ENCODE measurements at regions not wholly inside any gene's neighbourhood (a gene's known extent, or its start where the extent isn't known, plus 50 kb on each side); places are given as distances from the start of the nearest gene placed in this dataset.

DNA sequence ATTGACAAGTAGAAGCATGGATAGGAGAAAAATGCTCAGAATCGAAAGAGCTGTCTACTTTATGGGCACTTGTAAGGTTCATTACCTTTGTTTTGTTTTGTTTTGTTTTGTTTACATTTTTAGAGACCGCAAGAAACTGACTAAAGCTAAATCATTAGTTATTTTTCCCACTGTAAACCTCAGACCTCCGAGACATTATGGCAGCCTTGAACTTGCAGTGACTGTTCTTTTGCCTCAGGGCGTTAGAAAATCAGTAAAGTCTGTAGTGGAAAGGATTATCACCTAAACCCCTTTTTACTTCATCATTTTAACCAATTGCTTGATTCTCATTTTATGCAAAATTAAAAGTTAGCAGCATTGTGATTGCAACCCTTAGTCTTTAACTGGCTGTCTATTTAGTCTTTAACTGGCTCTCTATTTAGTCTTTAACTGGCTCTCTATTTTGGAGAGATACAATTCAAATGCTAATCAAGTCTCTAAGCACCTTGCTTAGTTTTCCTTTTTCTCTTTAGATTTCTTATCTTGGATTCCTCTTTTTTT is 383.3 kb upstream of the ROBO2 start:
- no peaks in the 10 kb centered on the region for H3K36me3 ChIP-seq (replicated peaks)
- no peaks in the 10 kb centered on the region for H3K27me3 ChIP-seq (replicated peaks)
- in situ Hi-C loops (cut with HindIII; ENCODE audit: low pct_ligation_motif_present, low sequenced_read_pairs), result no loop called here
- TF ChIP-seq, protein P1, sequence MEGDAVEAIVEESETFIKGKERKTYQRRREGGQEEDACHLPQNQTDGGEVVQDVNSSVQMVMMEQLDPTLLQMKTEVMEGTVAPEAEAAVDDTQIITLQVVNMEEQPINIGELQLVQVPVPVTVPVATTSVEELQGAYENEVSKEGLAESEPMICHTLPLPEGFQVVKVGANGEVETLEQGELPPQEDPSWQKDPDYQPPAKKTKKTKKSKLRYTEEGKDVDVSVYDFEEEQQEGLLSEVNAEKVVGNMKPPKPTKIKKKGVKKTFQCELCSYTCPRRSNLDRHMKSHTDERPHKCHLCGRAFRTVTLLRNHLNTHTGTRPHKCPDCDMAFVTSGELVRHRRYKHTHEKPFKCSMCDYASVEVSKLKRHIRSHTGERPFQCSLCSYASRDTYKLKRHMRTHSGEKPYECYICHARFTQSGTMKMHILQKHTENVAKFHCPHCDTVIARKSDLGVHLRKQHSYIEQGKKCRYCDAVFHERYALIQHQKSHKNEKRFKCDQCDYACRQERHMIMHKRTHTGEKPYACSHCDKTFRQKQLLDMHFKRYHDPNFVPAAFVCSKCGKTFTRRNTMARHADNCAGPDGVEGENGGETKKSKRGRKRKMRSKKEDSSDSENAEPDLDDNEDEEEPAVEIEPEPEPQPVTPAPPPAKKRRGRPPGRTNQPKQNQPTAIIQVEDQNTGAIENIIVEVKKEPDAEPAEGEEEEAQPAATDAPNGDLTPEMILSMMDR (IDR thresholded peaks at IDR 0.05; ENCODE audit: low read depth, low read length, missing control alignments), result no peak
- H3K27ac ChIP-seq, result no peak overlapping the region
- no peak for DNase-seq
- no peak overlapping the region for H3K4me3 ChIP-seq (ENCODE audit: low read depth, low read length)

GRCh38 chr3:76657909-76658308 is 382.0 kb upstream of the ROBO2 start:
- Histone ChIP-seq H3K36me3 (replicated peaks) (no peaks in the 10 kb centered on the region), H3K27ac (no peak overlapping the region), H3K27me3 (replicated peaks) (no peaks in the 10 kb centered on the region), H3K4me3 (ENCODE audit: low read depth, low read length) (no peak overlapping the region)
- TF ChIP-seq, protein P1 (IDR thresholded peaks at IDR 0.05; ENCODE audit: low read depth, low read length, missing control alignments), result no peak
- in situ Hi-C loops (cut with HindIII; ENCODE audit: low pct_ligation_motif_present, low sequenced_read_pairs), result no loop called here
- DNase-seq, result no peak

GRCh38 chr3:76661527-76662250 is 378.2 kb upstream of the ROBO2 start:
- no peaks in the 10 kb centered on the region for H3K27me3 ChIP-seq (replicated peaks)
- no peaks in the 10 kb centered on the region for H3K36me3 ChIP-seq (replicated peaks)
- DNase-seq, result no peak
- no peak overlapping the region for H3K27ac ChIP-seq
- in situ Hi-C loops (cut with HindIII; ENCODE audit: low pct_ligation_motif_present, low sequenced_read_pairs), result no loop called here
- TF ChIP-seq, protein P1 (IDR thresholded peaks at IDR 0.05; ENCODE audit: low read depth, low read length, missing control alignments), result no peak
- H3K4me3 ChIP-seq (ENCODE audit: low read depth, low read length), result no peak overlapping the region

GRCh38 chr3:76664816-76665215 is 375.1 kb upstream of the ROBO2 start:
- Histone ChIP-seq H3K36me3 (replicated peaks) (no peaks in the 10 kb centered on the region), H3K4me3 (ENCODE audit: low read depth, low read length) (no peak overlapping the region), H3K27ac (no peak overlapping the region), H3K27me3 (replicated peaks) (no peaks in the 10 kb centered on the region)
- DNase-seq, result peak; percentile 39
- in situ Hi-C loops (cut with HindIII; ENCODE audit: low pct_ligation_motif_present, low sequenced_read_pairs), result no loop called here
- TF ChIP-seq, protein P1 (IDR thresholded peaks at IDR 0.05; ENCODE audit: low read depth, low read length, missing control alignments), result no peak

DNA sequence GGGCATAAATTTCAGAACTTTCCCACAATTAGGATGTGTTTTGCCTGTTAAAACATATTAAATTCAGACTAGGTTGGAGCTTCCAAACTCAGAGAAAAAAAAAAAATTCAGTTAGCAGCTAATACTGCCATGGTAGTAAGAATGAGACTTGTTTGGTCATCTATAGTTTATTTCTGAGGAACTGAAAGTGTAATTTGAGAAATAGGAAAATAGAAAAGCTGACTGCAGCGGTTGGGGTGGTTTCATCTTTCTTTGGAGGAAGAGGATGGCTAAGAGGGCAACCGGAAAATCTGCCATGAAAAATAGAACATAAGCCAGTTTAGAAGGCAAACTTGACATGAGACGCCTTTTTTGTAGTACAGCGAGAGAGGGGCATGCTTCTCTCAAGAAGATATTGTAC is 371.2 kb upstream of the ROBO2 start:
- H3K27ac ChIP-seq, result no peak overlapping the region
- no peak overlapping the region for H3K4me3 ChIP-seq (ENCODE audit: low read depth, low read length)
- no peaks in the 10 kb centered on the region for H3K36me3 ChIP-seq (replicated peaks)
- TF ChIP-seq, protein P1 (IDR thresholded peaks at IDR 0.05; ENCODE audit: low read depth, low read length, missing control alignments), result no peak
- DNase-seq, result no peak
- in situ Hi-C loops (cut with HindIII; ENCODE audit: low pct_ligation_motif_present, low sequenced_read_pairs), result no loop called here
- no peaks in the 10 kb centered on the region for H3K27me3 ChIP-seq (replicated peaks)

DNA sequence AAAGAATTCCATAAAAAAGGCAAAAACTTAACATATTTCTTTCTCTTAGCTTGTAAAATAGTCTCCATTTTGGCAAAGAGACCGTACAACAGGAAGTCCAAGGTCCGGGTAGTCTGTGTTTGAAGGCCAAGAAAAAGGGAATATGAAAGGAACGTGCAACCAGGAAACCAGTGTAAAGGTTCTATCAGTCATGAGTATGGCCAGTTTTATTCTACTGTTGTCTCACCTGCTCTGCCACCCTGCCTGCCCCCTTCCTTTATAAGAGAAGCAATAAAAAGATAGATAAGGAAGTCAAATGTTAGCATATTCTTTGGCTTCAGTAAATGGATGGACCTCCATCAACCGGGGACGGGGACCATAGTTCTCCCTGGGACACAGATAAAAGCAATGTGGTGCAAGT is 370.6 kb upstream of the ROBO2 start:
- H3K36me3 ChIP-seq (replicated peaks), result no peaks in the 10 kb centered on the region
- TF ChIP-seq, protein P1 (IDR thresholded peaks at IDR 0.05; ENCODE audit: low read depth, low read length, missing control alignments), result no peak
- no peak overlapping the region for H3K27ac ChIP-seq
- no peak for DNase-seq
- in situ Hi-C loops (cut with HindIII; ENCODE audit: low pct_ligation_motif_present, low sequenced_read_pairs), result no loop called here
- no peak overlapping the region for H3K4me3 ChIP-seq (ENCODE audit: low read depth, low read length)
- no peaks in the 10 kb centered on the region for H3K27me3 ChIP-seq (replicated peaks)

Measured in brain microvascular endothelial cell (primary cell).